Bronchial epithelial cell (primary cell): ENCODE measurements at regions not wholly inside any gene's neighbourhood (a gene's known extent, or its start where the extent isn't known, plus 50 kb on each side); places are given as distances from the start of the nearest gene placed in this dataset.

Experiments
- DNase-seq: peaks from one replicate; pipeline ENCODE4 v3.0.0-alpha.2; 2010; ENCODE audit warnings: low read depth
- FAIRE-seq: peaks from 2 replicates; lab custom pipeline; 2011; peaks lifted over from hg19 to GRCh38; lab: Jason Lieb, UNC
- H3K27me3 ChIP-seq: 2 replicates; pipeline ENCODE4 v1.5.1; 2011; ENCODE audit warnings: low read length; ENCODE audit not compliant: control insufficient read depth, insufficient read depth
- H3K36me3 ChIP-seq: 2 replicates; pipeline ENCODE4 v1.5.1; 2011; ENCODE audit warnings: low read length; ENCODE audit not compliant: control insufficient read depth, insufficient read depth
- H3K4me3 ChIP-seq: 2 replicates; pipeline ENCODE4 v1.5.1; 2011; ENCODE audit warnings: mild to moderate bottlenecking, low read depth, low read length, control low read depth
- CTCF ChIP-seq: IDR thresholded peaks from 2 replicates; pipeline ENCODE4 v1.5.1; 2011; ENCODE audit warnings: mild to moderate bottlenecking, moderate library complexity, low read length, control low read depth, inconsistent platforms; ENCODE audit not compliant: insufficient read depth, severe bottlenecking

GRCh38 chr3:30302027-30302426 is 304.4 kb upstream of the TGFBR2 start:
- no peak overlapping the region for H3K4me3 ChIP-seq
- DNase-seq (peak; percentile 84), FAIRE-seq (no peak)
- no peaks in the 10 kb centered on the region for H3K27me3 ChIP-seq
- no peaks in the 10 kb centered on the region for H3K36me3 ChIP-seq
- no peak for TF ChIP-seq CTCF

GRCh38 chr3:30303770-30304169 is 302.6 kb upstream of the TGFBR2 start:
- no peak for TF ChIP-seq CTCF
- Histone ChIP-seq H3K27me3 (no peaks in the 10 kb centered on the region), H3K4me3 (no peak overlapping the region), H3K36me3 (no peaks in the 10 kb centered on the region)
- DNase-seq (no peak), FAIRE-seq (no peak)

- no peaks in the 10 kb centered on the region for H3K36me3 ChIP-seq
- no peak overlapping the region for H3K4me3 ChIP-seq
- no peak for DNase-seq
- no peaks in the 10 kb centered on the region for H3K27me3 ChIP-seq
- FAIRE-seq, result no peak
- no peak for TF ChIP-seq CTCF
Observed at GRCh38 chr3:30305021-30305420, 301.4 kb upstream of the TGFBR2 start.

- H3K4me3 ChIP-seq, result no peak overlapping the region
- no peaks in the 10 kb centered on the region for H3K36me3 ChIP-seq
- DNase-seq (no peak), FAIRE-seq (no peak)
- no peaks in the 10 kb centered on the region for H3K27me3 ChIP-seq
- TF ChIP-seq CTCF, result no peak
Observed at GRCh38 chr3:30306896-30307295, 299.5 kb upstream of the TGFBR2 start.

- Histone ChIP-seq H3K27me3 (no peaks in the 10 kb centered on the region), H3K36me3 (no peaks in the 10 kb centered on the region), H3K4me3 (no peak overlapping the region)
- no peak for TF ChIP-seq CTCF
- DNase-seq (no peak), FAIRE-seq (no peak)
Observed at GRCh38 chr3:30307372-30307950, 298.9 kb upstream of the TGFBR2 start.

- DNase-seq (peak; percentile 72), FAIRE-seq (no peak)
- Histone ChIP-seq H3K4me3 (no peak overlapping the region), H3K36me3 (no peaks in the 10 kb centered on the region), H3K27me3 (no peaks in the 10 kb centered on the region)
- TF ChIP-seq CTCF, result no peak
Observed at GRCh38 chr3:30308131-30308530, 298.3 kb upstream of the TGFBR2 start.
